ENCODE measurements at regions not wholly inside any gene's neighbourhood (a gene's known extent, or its start where the extent isn't known, plus 50 kb on each side); places are given as distances from the start of the nearest gene placed in this dataset.

GRCh38 chr13:99686157-99686572 lies 184.9 kb downstream of the TM9SF2 start:
- in situ Hi-C loops (cut with HindIII; ENCODE audit: low sequenced_read_pairs) = no loop called here

- in situ Hi-C loops (cut with HindIII; ENCODE audit: low sequenced_read_pairs) = no loop called here
These were observed 180.4 kb downstream of the TM9SF2 start for GRCh38 chr13:99681695-99682094.

GRCh38 chr13:99677116-99677951 lies 176.1 kb downstream of the TM9SF2 start:
- in situ Hi-C loops (cut with HindIII; ENCODE audit: low sequenced_read_pairs) = no loop called here

- in situ Hi-C loops (cut with HindIII; ENCODE audit: low sequenced_read_pairs) = no loop called here
These were observed 170.5 kb downstream of the TM9SF2 start for GRCh38 chr13:99671746-99672145.

- in situ Hi-C loops (cut with HindIII; ENCODE audit: low sequenced_read_pairs) = loop anchor here (5.0 kb wide), 1 partner anchor 38 kb away; no protein-coding TSS in a partner anchor
These were observed 167.8 kb downstream of the TM9SF2 start for GRCh38 chr13:99669096-99669495.

GRCh38 chr13:99666146-99666805 lies 165.0 kb downstream of the TM9SF2 start:
- in situ Hi-C loops (cut with HindIII; ENCODE audit: low sequenced_read_pairs) = loop anchor here (5.0 kb wide), 1 partner anchor 41 kb away; no protein-coding TSS in a partner anchor

GRCh38 chr13:99665711-99666110 lies 164.4 kb downstream of the TM9SF2 start:
- in situ Hi-C loops (cut with HindIII; ENCODE audit: low sequenced_read_pairs) = loop anchor here (5.0 kb wide), 1 partner anchor 42 kb away; no protein-coding TSS in a partner anchor

GRCh38 chr13:99663908-99664307 lies 162.6 kb downstream of the TM9SF2 start:
- in situ Hi-C loops (cut with HindIII; ENCODE audit: low sequenced_read_pairs) = no loop called here

- in situ Hi-C loops (cut with HindIII; ENCODE audit: low sequenced_read_pairs) = no loop called here
These were observed 162.0 kb downstream of the TM9SF2 start for GRCh38 chr13:99663185-99663825.

- in situ Hi-C loops (cut with HindIII; ENCODE audit: low sequenced_read_pairs) = no loop called here
These were observed 161.4 kb downstream of the TM9SF2 start for GRCh38 chr13:99662678-99663077.

GRCh38 chr13:99661791-99662190 lies 160.5 kb downstream of the TM9SF2 start:
- in situ Hi-C loops (cut with HindIII; ENCODE audit: low sequenced_read_pairs) = no loop called here

GRCh38 chr13:99659866-99660554 lies 158.7 kb downstream of the TM9SF2 start:
- in situ Hi-C loops (cut with HindIII; ENCODE audit: low sequenced_read_pairs) = no loop called here

- in situ Hi-C loops (cut with HindIII; ENCODE audit: low sequenced_read_pairs) = no loop called here
These were observed 158.0 kb downstream of the TM9SF2 start for GRCh38 chr13:99659226-99659625.

GRCh38 chr13:99658261-99658991 lies 157.2 kb downstream of the TM9SF2 start:
- in situ Hi-C loops (cut with HindIII; ENCODE audit: low sequenced_read_pairs) = no loop called here

GRCh38 chr13:99657848-99658260 lies 156.6 kb downstream of the TM9SF2 start:
- in situ Hi-C loops (cut with HindIII; ENCODE audit: low sequenced_read_pairs) = no loop called here

GRCh38 chr13:99656844-99657381 lies 155.6 kb downstream of the TM9SF2 start:
- in situ Hi-C loops (cut with HindIII; ENCODE audit: low sequenced_read_pairs) = no loop called here

GRCh38 chr13:99656092-99656745 lies 154.9 kb downstream of the TM9SF2 start:
- in situ Hi-C loops (cut with HindIII; ENCODE audit: low sequenced_read_pairs) = no loop called here

GRCh38 chr13:99655351-99656091 lies 154.2 kb downstream of the TM9SF2 start:
- in situ Hi-C loops (cut with HindIII; ENCODE audit: low sequenced_read_pairs) = no loop called here

GRCh38 chr13:99654076-99654475 lies 152.8 kb downstream of the TM9SF2 start:
- in situ Hi-C loops (cut with HindIII; ENCODE audit: low sequenced_read_pairs) = no loop called here
